Panc1 (cell line): ENCODE measurements at regions not wholly inside any gene's neighbourhood (a gene's known extent, or its start where the extent isn't known, plus 50 kb on each side); places are given as distances from the start of the nearest gene placed in this dataset.

Experiments
- ATAC-seq: fragments of 200-7000 bp; cut with Tn5 transposase; 2 replicates; pipeline ENCODE4 v1.9.1; 2020; ENCODE audit warnings: mild to moderate bottlenecking, moderate library complexity
- BruUV-seq: library from RNA; stranded (reverse); fragments of 400-500 nt; replicated peaks from 2 replicates; lab custom pipeline; 2021; lab: Mats Ljungman, UMichigan
- CTCF ChIA-PET: fragments of 300-600 bp; sonication (Branson Sonifier 250); formaldehyde crosslinking; loops from one replicate; lab custom pipeline; 2022; ENCODE audit warnings: antibody characterized with exemption; lab: Charles Lee
- POLR2A ChIA-PET: fragments of 300-600 bp; sonication (Branson Sonifier 250); formaldehyde crosslinking; loops from one replicate; lab custom pipeline; 2022; ENCODE audit warnings: antibody characterized with exemption; lab: Charles Lee
- DNase-seq: peaks from one replicate; pipeline ENCODE4 v3.0.0-alpha.2; 2010; ENCODE audit warnings: low read depth, low spot score
- H3K27ac ChIP-seq: 2 replicates; pipeline ENCODE4 v1.5.1; 2011; ENCODE audit warnings: mild to moderate bottlenecking, low read length, inconsistent platforms
- H3K27me3 ChIP-seq: fragments of 200-500 bp; sonication (Bioruptor generic); 2 replicates; pipeline ENCODE4 v1.6.0; 2014; ENCODE audit warnings: low read length, inconsistent platforms; ENCODE audit not compliant: control insufficient read depth, insufficient read depth
- H3K36me3 ChIP-seq: fragments of 200-500 bp; sonication (Bioruptor generic); 2 replicates; pipeline ENCODE4 v1.5.1; 2014; ENCODE audit warnings: inconsistent platforms, mild to moderate bottlenecking, low read length, moderate library complexity; ENCODE audit not compliant: control insufficient read depth, insufficient read depth
- H3K4me1 ChIP-seq: 2 replicates; pipeline ENCODE4 v1.5.1; 2011; ENCODE audit warnings: inconsistent platforms, mild to moderate bottlenecking, low read length, moderate library complexity; ENCODE audit not compliant: control insufficient read depth, insufficient read depth
- H3K4me3 ChIP-seq, 2 experiments: 2 replicates each; pipeline ENCODE4 v1.5.1; 2011 to 2012; ENCODE audit warnings: low read depth in 2 of 2, low read length in 2 of 2, mild to moderate bottlenecking in 2 of 2, inconsistent platforms in 1 of 2, moderate library complexity in 1 of 2
- H3K9me3 ChIP-seq: fragments of 200-500 bp; sonication (Bioruptor generic); 2 replicates; pipeline ENCODE4 v1.5.1; 2014; ENCODE audit warnings: low read depth, mild to moderate bottlenecking, inconsistent platforms, low read length, moderate library complexity; ENCODE audit not compliant: control insufficient read depth, insufficient read depth
- POLR2AphosphoS5 ChIP-seq: IDR thresholded peaks from 2 replicates; pipeline ENCODE4 v1.6.1; 2012; ENCODE audit warnings: mild to moderate bottlenecking, low read depth, low read length, moderate library complexity
- SIN3A ChIP-seq: IDR thresholded peaks from 2 replicates; pipeline ENCODE4 v1.6.1; 2012; ENCODE audit warnings: low read depth, mild to moderate bottlenecking, low read length, moderate library complexity, borderline replicate concordance; ENCODE audit not compliant: insufficient read depth
- TCF7L2 ChIP-seq: IDR thresholded peaks from 2 replicates; pipeline ENCODE4 v1.6.1; 2011; ENCODE audit warnings: mild to moderate bottlenecking, low read depth, low read length, inconsistent platforms
- in situ Hi-C: cut with HindIII; loops from 2 replicates; pipeline ENCODE4 v1.10.0; 2016; ENCODE audit warnings: low sequenced_read_pairs, low pct_unique_long_range_greater_than_20kb
- intact Hi-C: fragments of 100-400 bp; cut with micrococcal nuclease; formaldehyde crosslinking; loops from one replicate; pipeline ENCODE4 v1.10.0; 2022; ENCODE audit not compliant: unreplicated experiment
- TF ChIP-seq, protein P1 (sequence below): fragments of 450-650 bp; IDR thresholded peaks from 2 replicates; pipeline ENCODE4 v1.5.1; 2017; ENCODE audit warnings: mild to moderate bottlenecking
- TF ChIP-seq, protein P2 (sequence below), 2 experiments: IDR thresholded peaks; 2 replicates each; pipeline ENCODE4 v1.6.1; 2011 to 2012; ENCODE audit warnings: low read depth in 2 of 2, control low read depth in 1 of 2, low read length in 1 of 2, mild to moderate bottlenecking in 1 of 2, moderate library complexity in 1 of 2; ENCODE audit not compliant: insufficient read depth in 1 of 2

DNA sequence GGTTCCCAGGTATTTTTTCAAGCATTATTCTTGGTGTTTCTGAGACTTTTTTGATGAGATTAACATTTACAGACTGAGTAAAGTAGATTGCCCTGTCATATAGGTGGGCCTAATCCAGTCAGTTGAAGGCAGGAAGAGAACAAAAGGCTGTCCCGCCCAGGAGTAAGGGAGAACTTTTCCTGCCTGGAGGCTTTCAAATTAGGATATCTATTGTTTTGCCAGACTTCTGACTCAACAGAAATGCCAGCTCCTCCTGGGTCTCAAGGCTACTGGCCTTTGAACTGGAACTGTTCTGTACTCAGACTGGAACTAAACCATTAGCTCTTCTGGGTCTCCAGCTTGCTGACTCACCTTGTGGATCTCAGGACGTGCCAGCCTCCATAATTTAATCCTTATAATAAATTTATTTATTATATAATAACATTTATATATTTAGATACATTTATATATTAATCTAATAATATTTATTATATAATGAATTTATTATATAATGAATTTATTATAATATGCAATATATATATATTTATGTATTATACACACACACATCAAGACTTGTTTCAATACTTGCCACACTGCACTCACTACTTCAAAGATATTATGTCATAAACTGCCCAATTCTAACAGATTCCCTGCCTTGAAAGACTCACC lies 510.8 kb upstream of the B3GALT2 start:
- TF ChIP-seq, protein P1, sequence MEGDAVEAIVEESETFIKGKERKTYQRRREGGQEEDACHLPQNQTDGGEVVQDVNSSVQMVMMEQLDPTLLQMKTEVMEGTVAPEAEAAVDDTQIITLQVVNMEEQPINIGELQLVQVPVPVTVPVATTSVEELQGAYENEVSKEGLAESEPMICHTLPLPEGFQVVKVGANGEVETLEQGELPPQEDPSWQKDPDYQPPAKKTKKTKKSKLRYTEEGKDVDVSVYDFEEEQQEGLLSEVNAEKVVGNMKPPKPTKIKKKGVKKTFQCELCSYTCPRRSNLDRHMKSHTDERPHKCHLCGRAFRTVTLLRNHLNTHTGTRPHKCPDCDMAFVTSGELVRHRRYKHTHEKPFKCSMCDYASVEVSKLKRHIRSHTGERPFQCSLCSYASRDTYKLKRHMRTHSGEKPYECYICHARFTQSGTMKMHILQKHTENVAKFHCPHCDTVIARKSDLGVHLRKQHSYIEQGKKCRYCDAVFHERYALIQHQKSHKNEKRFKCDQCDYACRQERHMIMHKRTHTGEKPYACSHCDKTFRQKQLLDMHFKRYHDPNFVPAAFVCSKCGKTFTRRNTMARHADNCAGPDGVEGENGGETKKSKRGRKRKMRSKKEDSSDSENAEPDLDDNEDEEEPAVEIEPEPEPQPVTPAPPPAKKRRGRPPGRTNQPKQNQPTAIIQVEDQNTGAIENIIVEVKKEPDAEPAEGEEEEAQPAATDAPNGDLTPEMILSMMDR, result no peak
- TF ChIP-seq SIN3A (no peak), TCF7L2 (no peak), POLR2AphosphoS5 (no peak)
- TF ChIP-seq, protein P2, sequence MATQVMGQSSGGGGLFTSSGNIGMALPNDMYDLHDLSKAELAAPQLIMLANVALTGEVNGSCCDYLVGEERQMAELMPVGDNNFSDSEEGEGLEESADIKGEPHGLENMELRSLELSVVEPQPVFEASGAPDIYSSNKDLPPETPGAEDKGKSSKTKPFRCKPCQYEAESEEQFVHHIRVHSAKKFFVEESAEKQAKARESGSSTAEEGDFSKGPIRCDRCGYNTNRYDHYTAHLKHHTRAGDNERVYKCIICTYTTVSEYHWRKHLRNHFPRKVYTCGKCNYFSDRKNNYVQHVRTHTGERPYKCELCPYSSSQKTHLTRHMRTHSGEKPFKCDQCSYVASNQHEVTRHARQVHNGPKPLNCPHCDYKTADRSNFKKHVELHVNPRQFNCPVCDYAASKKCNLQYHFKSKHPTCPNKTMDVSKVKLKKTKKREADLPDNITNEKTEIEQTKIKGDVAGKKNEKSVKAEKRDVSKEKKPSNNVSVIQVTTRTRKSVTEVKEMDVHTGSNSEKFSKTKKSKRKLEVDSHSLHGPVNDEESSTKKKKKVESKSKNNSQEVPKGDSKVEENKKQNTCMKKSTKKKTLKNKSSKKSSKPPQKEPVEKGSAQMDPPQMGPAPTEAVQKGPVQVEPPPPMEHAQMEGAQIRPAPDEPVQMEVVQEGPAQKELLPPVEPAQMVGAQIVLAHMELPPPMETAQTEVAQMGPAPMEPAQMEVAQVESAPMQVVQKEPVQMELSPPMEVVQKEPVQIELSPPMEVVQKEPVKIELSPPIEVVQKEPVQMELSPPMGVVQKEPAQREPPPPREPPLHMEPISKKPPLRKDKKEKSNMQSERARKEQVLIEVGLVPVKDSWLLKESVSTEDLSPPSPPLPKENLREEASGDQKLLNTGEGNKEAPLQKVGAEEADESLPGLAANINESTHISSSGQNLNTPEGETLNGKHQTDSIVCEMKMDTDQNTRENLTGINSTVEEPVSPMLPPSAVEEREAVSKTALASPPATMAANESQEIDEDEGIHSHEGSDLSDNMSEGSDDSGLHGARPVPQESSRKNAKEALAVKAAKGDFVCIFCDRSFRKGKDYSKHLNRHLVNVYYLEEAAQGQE (IDR thresholded peaks at IDR 0.05; ENCODE audit: insufficient read depth in 1 of 2, low read depth in 2 of 2, low read length in 1 of 2), result no peak
- Histone ChIP-seq H3K4me3 (no peak overlapping the region), H3K27me3 (no peaks in the 10 kb centered on the region), H3K4me1 (no peaks in the 10 kb centered on the region), H3K36me3 (no peaks in the 10 kb centered on the region), H3K27ac (no peak overlapping the region), H3K9me3 (no peaks in the 10 kb centered on the region)
- intact Hi-C loops (no loop called here), in situ Hi-C loops (no loop called here)
- no peak for DNase-seq
- CTCF ChIA-PET, result no interaction called here
- BruUV-seq, result no TSS peak
- no peak for ATAC-seq
- POLR2A ChIA-PET, result interaction anchor here (0.6 kb wide), 1 partner anchor 614 kb away, joined by 4 read pairs; no protein-coding TSS in a partner anchor

DNA sequence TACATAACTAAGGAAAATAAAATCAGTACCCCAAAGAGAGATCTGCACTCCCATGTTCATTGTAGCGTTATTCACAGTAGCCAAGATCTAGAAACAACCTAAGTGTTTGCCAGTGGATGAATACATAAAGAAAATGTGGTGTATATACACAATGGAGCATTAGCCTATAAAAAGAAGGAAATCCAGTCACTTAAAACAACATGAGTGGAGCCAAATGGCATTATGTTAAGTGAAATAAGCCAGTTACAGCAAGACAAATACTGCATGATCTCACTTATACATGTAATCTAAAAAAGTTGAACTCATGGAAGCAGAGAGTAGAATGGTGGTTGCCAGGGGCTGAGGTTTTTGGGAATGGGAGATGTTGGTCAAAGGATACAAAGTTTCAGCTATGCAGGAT lies 508.3 kb upstream of the B3GALT2 start:
- Histone ChIP-seq H3K36me3 (no peaks in the 10 kb centered on the region), H3K27me3 (no peaks in the 10 kb centered on the region), H3K4me1 (no peaks in the 10 kb centered on the region), H3K27ac (no peak overlapping the region), H3K9me3 (no peaks in the 10 kb centered on the region), H3K4me3 (no peak overlapping the region)
- CTCF ChIA-PET, result no interaction called here
- POLR2A ChIA-PET, result no interaction called here
- ATAC-seq, result no peak
- DNase-seq, result no peak
- intact Hi-C loops (no loop called here), in situ Hi-C loops (no loop called here)
- TF ChIP-seq POLR2AphosphoS5 (no peak), SIN3A (no peak), TCF7L2 (no peak)
- TF ChIP-seq, protein P1, result no peak
- TF ChIP-seq, protein P2 (IDR thresholded peaks at IDR 0.05; ENCODE audit: insufficient read depth in 1 of 2, low read depth in 2 of 2, low read length in 1 of 2), result no peak
- BruUV-seq, result no TSS peak
